GM19397 (cell line): ENCODE measurements at regions not wholly inside any gene's neighbourhood (a gene's known extent, or its start where the extent isn't known, plus 50 kb on each side); places are given as distances from the start of the nearest gene placed in this dataset.
"Not testable (repeated sequence)": the region's sequence is repeated elsewhere in the genome, so short reads cannot be mapped to it uniquely, and the experiment has no call there.

Source experiments
- ATAC-seq: cut with Tn5 transposase; IDR thresholded peaks from one replicate; pipeline ENCODE4 v1.9.1; 2021; ENCODE audit warnings: mild to moderate bottlenecking, moderate library complexity; ENCODE audit not compliant: unreplicated experiment

DNA sequence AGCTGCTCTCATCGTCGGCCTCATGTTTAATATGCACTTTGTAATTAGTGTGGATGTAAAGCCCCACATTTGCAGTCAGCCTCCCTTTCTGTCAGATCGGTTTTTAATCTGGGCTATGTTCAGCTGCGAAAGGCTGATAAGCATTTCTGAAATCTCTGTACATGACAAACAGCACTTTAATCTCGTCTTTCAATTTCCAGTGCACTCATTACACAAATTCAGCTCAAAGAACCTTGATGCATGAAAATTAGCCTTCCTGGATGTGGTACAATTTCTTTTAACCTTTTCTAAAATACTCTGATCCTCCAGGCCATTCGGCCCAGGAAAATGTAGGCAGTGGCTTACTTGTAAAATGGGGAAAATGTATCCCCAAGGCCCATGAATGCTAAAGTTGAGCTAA lies 265.1 kb downstream of the RND3 start:
- ATAC-seq, result no peak

DNA sequence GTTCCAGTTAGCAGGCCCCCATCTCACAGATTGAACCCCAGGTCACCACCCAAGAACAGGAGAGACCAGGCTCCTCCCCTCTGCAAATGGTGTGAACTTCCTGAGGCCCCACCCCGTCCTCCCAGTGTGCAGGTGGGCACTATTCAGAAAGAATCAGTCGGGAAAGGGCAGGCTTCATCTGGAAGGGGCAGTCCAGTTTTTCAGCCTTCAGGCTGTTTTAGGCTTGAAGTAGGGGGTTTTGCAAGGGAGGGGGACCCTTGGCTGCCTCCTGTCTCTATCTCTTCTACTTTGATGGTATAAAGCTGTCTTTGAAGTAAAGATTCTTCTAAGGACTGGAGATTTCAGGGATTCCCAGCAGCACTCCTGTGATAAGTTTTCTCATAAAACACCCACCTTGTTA lies 267.6 kb downstream of the RND3 start:
- ATAC-seq, result no peak

DNA sequence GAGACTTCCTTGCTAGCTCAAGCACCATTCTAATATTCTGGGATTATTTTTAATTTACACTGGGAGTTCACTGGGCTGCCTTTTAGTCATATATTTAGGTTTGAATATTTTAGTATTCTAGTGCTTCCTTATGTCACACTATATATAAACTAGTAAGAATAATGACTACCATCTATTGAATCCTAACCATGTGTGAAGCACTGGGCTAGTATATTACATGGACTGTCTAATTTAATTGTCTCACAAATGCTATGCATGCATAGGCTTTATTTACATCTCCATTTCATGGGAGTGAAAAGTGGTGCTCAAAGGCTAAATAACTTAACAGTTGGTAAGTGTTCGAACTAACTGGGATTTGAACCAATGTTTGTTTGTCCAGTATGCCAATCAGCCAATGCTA lies 272.4 kb downstream of the RND3 start:
- no peak for ATAC-seq

DNA sequence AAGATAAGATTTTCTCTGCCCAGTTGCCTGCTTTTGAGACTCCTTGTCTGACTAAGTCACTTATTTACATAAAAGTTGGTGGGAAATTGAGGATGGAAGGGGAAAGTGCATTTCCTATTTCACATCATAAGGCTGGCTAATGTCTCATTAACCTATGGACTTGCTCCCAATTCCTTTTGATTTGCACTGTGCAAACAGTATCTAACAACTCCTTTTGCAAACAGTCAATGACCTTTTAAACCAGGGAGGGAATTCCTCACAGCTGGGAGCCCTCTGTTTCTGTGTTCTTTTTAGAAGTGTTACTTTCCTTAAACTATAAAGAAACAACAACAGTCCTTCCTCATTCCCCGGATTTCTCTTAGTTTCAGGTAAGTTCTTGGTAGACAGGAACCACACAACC lies 272.8 kb downstream of the RND3 start:
- no peak for ATAC-seq

DNA sequence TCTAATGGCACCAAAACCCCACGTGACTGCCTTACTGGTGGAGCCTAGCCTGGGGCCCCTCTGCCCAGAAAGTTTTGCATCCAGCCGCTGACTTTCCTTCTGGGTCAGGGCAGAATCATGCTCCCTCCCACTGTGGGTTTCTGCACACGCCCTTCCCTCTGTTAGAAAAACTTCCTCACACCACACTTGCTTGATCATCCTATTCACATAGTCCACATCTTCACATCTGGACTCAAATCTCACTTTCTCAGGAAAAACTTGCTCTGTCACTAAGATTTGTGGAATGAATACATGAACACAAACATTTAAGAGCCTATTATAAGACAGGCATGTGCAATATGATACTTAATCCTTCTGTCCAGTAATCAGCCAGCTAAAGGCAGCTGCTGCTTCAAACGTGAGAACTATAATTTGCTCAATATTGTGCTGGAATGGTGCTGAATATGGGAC lies 274.7 kb downstream of the RND3 start:
- no peak for ATAC-seq

DNA sequence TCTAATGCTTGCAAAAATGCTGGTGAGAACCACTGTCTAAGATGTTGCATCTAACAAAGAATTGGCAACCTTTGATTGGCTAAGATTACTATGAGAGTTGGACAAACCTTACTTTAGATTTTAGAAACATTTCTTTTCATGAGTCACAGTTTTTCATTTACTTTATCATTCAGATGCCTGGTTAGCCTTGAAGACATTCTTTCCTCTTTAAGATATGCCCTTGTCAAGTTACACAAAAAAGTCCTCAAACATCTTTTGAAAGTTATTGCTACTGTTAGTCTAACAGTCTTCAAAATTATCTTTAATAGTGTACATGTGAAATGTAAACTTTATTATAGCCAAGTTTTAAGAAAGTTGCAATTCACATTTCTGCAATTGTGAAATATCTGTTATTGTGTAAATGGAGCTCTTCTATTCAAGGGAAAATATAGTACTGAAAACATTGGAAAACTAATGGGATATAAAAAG lies 276.3 kb downstream of the RND3 start:
- no peak for ATAC-seq

DNA sequence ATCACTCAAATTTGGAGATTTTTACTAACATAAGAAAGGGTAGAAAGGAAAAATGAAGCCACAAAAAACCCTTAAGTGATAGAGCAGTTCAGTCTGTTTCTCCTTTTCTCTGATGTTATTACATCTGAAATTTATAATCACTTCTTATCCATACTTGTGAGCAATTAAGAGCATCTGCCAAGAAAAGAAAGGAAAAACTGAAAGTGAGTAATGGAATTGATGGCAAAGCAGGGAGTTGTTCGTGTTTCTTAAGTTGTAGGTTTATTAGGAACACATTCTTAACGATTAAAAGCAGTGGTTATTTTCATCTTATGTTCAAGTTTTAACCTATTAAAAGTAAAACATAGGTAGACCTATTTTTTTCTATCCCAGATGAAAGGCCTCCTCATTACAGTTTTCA lies 277.7 kb downstream of the RND3 start:
- ATAC-seq, result no peak

DNA sequence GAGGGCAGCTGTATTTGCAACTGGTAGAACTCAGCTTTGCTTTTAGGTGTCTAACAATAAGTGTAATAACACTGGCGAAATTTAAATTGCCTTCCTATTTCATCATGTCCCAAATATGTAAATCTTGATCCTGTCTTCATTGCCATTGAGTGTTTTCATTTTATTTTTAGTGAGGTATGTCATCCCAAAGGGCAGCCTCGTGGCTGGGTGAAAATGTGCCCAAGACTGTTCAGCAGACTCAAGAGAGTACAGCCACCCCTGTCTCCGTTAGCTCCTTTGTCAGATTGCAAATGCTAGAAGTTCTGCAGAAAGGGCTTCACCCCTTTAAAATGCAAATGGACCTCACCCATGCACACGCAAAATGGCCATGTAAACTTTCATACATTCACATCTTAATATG lies 278.8 kb downstream of the RND3 start:
- no peak for ATAC-seq

DNA sequence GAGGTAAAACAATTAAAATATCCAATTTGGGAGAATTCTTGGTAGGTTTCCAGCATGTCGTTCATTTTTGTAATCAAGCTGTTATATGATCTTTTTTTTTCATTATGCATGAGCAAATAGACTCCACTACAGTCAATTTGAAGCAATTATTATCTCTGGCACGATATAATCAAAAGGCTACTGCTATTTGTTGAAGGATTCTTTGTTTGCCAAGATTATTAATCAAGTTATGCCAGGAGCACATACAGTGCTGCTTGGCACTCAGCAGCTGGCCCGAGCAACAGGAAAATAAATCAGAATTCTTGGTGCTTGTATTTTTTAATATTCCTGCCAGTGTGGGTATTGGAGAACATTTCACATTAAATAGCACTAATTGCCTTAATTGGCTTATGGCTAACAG lies 279.5 kb downstream of the RND3 start:
- no peak for ATAC-seq

DNA sequence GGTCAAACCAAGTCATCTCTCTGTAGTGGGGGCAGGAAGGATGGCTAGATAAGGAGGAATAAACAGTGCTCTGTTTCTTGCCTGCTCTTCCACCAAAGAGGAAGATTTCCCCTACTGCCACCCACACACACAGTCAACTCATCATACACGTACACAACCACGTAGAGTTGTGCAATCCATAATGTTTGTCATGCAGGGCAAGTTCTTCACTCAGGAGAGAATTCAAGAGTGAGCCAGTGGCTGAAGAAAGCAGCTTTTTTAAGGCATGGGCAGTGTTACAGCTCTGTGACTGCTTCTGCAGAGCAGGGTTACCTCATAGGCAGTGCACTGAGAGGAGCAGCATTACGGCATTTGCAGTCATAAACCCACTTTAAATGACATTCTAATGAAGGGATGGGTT lies 283.0 kb downstream of the RND3 start:
- no peak for ATAC-seq

DNA sequence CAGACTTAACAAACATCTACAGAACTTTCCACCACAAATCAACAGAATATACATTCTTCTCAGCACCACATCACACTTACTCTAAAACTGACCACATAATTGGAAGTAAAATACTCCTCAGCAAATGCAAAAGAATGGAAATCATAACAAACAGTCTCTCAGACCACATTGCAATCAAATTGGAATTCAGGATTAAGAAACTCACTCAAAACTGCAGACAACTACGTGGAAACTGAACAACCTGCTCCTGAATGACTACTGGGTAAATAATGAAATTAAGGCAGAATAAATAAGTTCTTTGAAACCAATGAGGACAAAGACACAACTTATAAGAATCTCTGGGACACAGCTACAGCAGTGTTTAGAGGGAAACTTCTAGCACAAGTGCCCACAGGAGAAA lies 292.7 kb downstream of the RND3 start:
- not testable (repeated sequence) for ATAC-seq

DNA sequence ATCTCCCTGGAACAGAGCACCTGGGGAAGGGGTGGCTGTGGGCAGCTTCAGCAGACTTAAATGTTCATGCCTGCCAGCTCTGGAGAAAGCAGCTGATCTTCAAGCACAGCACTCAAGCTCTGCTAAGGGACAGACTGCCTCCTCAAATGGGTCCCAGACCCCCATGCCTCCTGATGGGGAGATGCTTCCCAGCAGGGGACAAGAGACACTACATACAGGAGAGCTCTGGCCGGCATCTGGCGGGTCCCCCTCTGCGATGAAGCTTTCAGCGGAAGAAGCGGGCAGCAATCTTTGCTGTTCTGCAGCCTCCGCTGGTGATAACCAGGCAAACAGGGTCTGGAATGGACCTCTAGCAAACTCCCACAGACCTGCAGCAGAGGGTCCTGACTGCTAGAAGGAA lies 294.8 kb downstream of the RND3 start:
- ATAC-seq, result no peak

DNA sequence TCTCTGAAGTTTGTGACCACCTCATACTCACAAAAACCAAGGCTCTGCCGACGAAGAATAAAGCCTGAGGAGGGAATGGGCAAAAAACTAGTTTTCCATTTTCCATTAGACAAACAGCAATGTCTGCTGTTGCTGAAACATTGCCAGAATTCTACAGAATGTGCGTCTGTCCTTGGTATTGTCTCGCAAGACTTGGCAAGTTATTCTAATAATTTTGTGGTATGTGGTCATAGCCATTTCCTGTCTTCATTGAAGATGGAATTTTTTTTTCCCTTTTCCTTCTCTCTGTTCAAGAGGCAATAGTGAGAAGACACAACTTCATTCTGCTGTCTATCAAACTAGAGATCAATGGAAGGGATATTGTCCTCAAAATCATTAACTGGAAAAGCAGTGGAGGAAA lies 296.1 kb downstream of the RND3 start:
- no peak for ATAC-seq

DNA sequence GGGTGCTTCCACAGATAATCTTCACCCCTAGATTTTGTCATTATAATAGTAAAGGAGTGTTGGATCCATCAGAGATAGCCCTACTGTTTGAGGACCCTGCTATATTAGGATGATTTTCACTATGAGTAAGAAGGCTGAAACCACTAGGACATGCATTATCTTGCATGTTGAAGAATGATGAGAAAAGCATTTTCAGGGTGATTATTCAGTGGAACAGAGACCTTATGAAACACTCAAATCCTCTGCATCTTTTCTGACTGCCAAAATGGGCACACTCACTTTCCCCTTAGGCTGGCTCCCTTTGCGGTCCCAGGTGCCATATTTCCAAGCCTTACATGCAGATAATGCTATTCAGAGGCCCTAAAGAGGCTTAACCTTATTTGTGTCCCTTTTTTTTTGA lies 296.9 kb downstream of the RND3 start:
- no peak for ATAC-seq

DNA sequence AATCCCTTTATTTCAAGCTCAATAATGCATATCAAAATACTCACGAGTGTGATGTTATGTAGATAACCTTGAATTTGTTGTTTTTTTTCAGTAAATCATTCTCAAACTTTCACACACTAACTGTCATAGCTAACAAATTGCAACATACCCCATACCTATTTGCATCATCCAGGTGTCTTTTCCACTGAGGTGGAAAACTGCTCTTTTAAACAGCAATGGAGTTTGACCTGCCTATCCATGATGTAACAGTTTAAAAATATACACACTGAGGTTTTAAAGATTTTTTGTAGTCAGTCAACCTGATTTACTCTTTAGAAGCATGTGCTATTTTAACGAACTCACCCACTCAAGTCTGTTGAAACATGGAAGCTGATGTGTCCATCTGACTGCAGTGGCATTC lies 298.7 kb downstream of the RND3 start:
- ATAC-seq, result no peak

DNA sequence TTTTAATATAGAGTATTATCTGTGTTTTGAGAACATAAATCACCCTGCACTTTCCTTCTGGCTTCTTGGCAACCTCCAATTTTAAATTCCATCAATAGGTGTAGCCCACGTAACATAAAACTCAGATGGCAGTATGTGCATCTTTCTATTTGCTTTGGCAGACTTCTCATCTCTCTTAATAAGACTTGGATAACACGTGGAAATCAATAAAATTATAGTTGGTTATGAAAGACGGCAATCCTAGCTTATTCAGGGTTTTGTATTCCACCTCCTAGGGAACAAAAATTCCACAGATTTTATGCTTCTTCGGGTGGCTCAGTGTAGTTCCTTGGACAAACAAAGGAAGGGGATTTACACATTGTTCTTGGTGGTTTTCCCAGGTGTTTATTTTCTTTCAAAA lies 299.3 kb downstream of the RND3 start:
- no peak for ATAC-seq

DNA sequence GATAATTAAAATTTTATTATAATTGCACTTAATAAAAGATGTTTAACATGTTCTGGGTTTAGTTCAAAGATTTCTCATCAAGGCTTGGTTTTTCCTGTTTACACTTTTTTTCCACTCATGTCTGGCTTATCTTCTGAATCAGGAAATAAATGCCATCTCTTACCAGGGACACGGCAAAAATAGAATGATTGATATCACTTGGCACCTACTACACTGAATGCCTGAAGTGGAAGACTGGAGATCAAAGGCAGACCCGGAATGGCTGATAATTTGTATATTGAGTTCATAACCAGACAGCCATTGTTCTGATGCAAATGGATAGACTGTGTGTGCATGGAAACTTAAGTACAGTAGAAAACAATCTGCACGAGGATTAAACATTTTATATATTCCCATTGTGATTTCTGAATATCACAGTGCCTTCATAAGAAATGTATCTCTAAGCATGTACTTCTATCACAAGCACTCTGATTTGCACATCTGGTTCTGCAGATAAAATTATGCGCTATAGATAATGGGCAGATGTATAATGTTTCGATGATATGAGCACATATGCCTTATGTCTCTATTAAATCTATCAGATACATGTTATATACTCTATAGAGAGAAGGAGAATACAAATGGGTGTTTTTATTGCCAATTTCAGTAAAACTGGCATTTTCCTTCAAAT lies 304.8 kb downstream of the RND3 start:
- no peak for ATAC-seq

DNA sequence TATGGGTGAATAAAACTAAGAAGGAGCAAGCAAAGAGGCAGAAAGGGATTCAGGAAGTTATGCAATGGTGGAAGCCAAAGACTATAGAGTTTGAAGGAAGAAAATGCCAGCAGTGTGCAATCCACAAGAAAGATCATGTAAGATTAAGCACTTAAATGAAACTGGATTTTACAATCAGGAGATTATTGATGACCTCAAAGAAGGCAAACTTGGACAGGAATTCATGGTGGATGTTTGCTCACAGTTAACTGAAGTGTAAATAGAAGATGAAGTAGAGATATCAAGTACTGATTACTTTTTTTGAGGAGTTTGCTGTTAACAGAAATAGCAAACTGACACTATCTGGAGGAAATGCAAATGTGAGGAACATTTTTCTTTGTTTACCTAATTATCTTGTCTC lies 308.9 kb downstream of the RND3 start:
- no peak for ATAC-seq

DNA sequence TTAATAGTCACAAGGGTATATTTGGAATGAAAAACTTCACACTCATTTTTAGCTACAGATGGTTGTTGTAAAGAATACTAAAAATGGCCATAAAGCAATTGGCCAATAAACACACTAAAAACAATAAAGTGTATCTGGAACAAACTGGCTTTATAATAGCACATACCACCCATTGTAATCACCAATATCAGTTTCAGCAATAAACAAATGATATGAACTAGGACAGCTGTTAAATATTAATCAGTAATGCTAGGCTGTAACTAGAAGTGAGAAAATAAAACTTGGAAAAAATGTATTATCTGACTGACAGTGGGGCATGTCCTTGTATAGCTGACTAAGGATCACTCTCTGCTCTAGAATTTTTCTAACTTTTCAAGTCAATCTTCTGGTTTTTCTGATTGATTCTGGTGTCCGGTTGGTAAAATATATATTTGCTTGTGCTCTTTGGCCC lies 312.5 kb downstream of the RND3 start:
- ATAC-seq, result no peak

DNA sequence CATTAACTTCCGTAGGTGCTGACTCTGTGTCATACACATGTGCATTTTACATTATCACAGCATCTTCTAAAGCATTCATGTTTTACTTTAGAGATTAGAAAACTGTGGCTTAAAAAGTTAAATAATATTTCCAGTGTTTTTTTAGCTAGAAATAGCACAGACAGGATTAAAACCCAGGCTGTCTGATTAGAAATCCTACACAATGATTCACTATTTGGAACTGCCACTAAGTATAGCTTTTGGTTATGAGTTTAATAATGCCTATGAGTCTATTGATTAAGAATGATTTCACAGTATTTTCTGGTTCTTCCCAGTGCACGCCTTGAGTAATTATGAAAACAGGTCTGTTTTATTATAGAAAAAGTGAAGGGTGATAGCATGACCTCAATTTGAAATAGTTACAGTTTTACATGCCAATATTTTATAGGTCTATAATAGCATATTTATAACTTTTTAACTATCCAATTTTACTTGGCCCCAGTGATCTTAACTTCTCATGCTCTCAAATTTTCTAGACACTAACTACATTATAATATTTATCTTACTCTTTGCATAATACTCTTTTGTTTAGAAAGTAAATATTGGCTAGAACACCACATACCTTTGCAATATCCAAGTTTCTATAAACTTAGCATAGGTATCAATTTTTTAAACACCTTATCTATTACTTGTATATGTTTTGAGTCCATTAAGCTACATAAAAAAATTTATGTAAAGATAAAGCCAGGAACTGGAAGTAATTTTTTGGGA lies 313.2 kb downstream of the RND3 start:
- no peak for ATAC-seq

DNA sequence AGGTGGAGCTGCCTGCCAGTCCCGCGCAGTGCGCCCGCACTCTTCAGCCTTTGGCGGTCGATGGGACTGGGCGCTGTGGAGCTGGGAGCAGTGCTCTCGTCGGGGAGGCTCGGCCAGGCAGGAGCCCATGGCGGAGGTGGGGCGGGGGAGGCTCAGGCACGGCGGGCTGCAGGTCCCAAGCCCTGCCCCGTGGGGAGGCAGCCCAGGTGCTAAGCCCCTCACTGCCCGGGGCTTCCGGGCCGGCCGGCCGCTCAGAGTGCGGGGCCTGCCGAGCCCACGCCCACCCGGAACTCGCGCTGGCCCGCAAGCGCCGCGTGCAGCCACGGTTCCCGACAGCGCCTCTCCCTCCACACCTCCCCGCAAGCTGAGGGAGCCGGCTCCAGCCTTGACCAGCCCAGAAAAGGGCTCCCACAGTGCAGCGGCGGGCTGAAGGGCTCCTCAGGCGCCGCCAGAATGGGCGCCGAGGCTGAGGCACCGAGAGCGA lies 316.4 kb downstream of the RND3 start:
- ATAC-seq, result no peak

DNA sequence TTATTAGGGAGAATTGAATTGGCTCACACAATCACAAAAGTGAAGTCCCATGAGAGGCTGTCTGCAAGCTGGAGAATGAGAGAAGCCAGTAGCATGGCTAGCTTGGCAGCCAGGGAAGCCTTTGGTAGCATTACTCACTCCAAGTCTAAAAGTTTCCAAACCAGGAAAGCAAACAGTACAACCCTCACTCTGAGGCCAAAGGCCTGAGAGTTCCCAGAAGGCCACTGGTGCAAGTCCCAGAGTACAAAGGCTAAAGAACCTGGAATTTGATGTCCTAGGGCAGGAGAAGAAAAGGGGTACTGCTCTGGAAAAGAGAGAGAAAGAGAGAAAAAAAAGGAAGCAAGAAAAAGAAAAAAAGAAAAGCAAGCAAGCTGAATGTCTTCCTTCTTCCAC lies 318.2 kb downstream of the RND3 start:
- ATAC-seq, result no peak
